ENCODE measurements at regions not wholly inside any gene's neighbourhood (a gene's known extent, or its start where the extent isn't known, plus 50 kb on each side); places are given as distances from the start of the nearest gene placed in this dataset.
"Not testable (repeated sequence)": the region's sequence is repeated elsewhere in the genome, so short reads cannot be mapped to it uniquely, and the experiment has no call there.

GRCh38 chr2:8442833-8443486 is 238.9 kb upstream of the ID2 start:
- no peak overlapping the region for H3K27ac ChIP-seq (ENCODE audit: low read length)
- peaks cover 6% of the 10 kb centered on the region; the same call in 1 of the 2 replicates for H3K4me1 ChIP-seq (ENCODE audit: insufficient read depth, low read length)
- H3K9me3 ChIP-seq (ENCODE audit: insufficient read depth, low read depth, low read length), result peaks cover 3% of the 10 kb centered on the region; the same call in 1 of the 2 replicates
- H3K27me3 ChIP-seq (ENCODE audit: insufficient read depth, low read length), result no peaks in the 10 kb centered on the region
- no peak overlapping the region for H3K4me3 ChIP-seq (ENCODE audit: low read length)
- no peak overlapping the region for H3K9ac ChIP-seq (ENCODE audit: low read depth, low read length)
- no peaks in the 10 kb centered on the region for H3K36me3 ChIP-seq (ENCODE audit: insufficient read depth, low read depth, low read length)

GRCh38 chr2:8445580-8445979 is 236.3 kb upstream of the ID2 start:
- Histone ChIP-seq H3K9ac (ENCODE audit: low read depth, low read length) (no peak overlapping the region), H3K4me1 (ENCODE audit: insufficient read depth, low read length) (peaks cover 6% of the 10 kb centered on the region; the same call in 1 of the 2 replicates), H3K27ac (ENCODE audit: low read length) (no peak overlapping the region), H3K4me3 (ENCODE audit: low read length) (no peak overlapping the region), H3K36me3 (ENCODE audit: insufficient read depth, low read depth, low read length) (no peaks in the 10 kb centered on the region), H3K27me3 (ENCODE audit: insufficient read depth, low read length) (no peaks in the 10 kb centered on the region), H3K9me3 (ENCODE audit: insufficient read depth, low read depth, low read length) (no peaks in the 10 kb centered on the region)

GRCh38 chr2:8446751-8447150 is 235.1 kb upstream of the ID2 start:
- not testable (repeated sequence) for H3K9me3 ChIP-seq (ENCODE audit: insufficient read depth, low read depth, low read length)

DNA sequence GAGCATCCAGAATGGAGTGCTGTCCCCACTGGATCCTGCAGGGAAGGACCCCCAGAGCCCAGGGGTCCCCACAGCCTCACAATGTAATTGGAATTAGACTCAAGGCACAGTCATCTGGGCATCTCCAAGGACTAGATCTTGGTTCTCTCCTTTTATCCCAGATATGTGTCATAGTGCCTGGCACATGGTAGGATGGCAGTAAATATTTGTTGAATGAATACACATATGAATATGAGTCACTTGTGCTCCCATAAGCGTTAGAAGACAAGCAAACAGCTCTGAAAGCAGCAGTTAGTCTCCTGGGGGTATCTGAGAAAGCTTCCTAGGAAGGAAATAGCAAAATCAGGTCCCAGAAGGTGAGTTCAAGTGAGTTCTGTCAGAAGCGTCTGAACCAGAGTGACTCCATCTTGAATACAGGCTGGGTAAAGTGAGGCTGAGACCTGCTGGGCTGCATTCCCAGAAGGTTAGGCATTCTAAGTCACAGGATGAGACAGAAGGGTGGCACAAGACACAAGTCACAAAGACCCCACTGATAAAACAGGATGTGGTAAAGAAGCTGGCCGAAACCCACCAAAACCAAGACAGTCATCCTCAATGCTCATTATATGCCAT is 234.1 kb upstream of the ID2 start:
- H3K9me3 ChIP-seq (ENCODE audit: insufficient read depth, low read depth, low read length), result peaks cover 5% of the 10 kb centered on the region
- H3K4me3 ChIP-seq (ENCODE audit: low read length), result no peak overlapping the region
- H3K27ac ChIP-seq (ENCODE audit: low read length), result no peak overlapping the region
- H3K9ac ChIP-seq (ENCODE audit: low read depth, low read length), result no peak overlapping the region
- H3K4me1 ChIP-seq (ENCODE audit: insufficient read depth, low read length), result peaks cover 6% of the 10 kb centered on the region; the same call in 1 of the 2 replicates
- H3K36me3 ChIP-seq (ENCODE audit: insufficient read depth, low read depth, low read length), result no peaks in the 10 kb centered on the region
- no peaks in the 10 kb centered on the region for H3K27me3 ChIP-seq (ENCODE audit: insufficient read depth, low read length)

More at GRCh38 chr2:8446751-8447150, 235.1 kb upstream of the ID2 start:
- H3K27me3 ChIP-seq (ENCODE audit: insufficient read depth, low read length); H3K4me1 ChIP-seq (ENCODE audit: insufficient read depth, low read length); H3K27ac ChIP-seq (ENCODE audit: low read length); H3K4me3 ChIP-seq (ENCODE audit: low read length); H3K36me3 ChIP-seq (ENCODE audit: insufficient read depth, low read depth, low read length); H3K9ac ChIP-seq (ENCODE audit: low read depth, low read length): not testable (repeated sequence)

DNA sequence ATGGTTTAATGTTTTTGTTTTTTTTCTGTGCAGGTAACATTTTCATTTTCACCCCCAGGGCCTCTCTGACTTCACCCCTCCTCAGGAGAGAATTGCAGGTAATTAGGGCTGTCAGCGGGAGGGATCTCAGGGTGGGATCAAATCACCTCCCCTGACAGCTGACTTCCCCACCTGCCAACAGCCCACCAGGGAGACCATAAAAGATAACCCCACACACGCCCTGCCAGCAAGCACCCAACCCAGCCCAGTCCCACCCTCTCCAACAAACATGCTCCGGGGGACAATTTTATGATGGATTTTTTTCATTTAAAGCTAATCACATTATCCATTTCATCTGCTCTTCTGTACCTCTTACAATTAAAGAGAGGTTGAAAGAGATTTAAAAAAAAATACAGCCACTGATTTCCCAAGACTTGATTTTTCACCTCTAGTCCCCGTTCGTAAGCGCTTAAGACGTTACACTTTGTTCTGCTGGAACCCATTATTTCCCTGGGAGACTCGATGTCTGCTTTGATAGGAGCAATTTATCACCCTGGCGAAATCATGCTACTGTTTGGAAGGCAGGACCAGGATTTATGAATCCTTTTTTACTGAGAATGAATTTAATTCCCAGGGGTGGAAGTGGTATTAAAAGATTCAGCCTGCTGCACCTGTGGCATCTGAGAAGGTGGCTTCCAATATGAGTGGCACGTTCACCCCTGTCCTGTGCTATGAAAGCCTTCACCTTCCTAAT is 232.9 kb upstream of the ID2 start:
- H3K9ac ChIP-seq (ENCODE audit: low read depth, low read length), result no peak overlapping the region
- H3K36me3 ChIP-seq (ENCODE audit: insufficient read depth, low read depth, low read length), result no peaks in the 10 kb centered on the region
- no peak overlapping the region for H3K4me3 ChIP-seq (ENCODE audit: low read length)
- no peak overlapping the region for H3K27ac ChIP-seq (ENCODE audit: low read length)
- H3K9me3 ChIP-seq (ENCODE audit: insufficient read depth, low read depth, low read length), result peaks cover 5% of the 10 kb centered on the region
- peaks cover 6% of the 10 kb centered on the region; the same call in 1 of the 2 replicates for H3K4me1 ChIP-seq (ENCODE audit: insufficient read depth, low read length)
- no peaks in the 10 kb centered on the region for H3K27me3 ChIP-seq (ENCODE audit: insufficient read depth, low read length)

GRCh38 chr2:8451273-8451672 is 230.6 kb upstream of the ID2 start:
- Histone ChIP-seq H3K4me1 (ENCODE audit: insufficient read depth, low read length) (no peaks in the 10 kb centered on the region), H3K27me3 (ENCODE audit: insufficient read depth, low read length) (no peaks in the 10 kb centered on the region), H3K4me3 (ENCODE audit: low read length) (no peak overlapping the region), H3K36me3 (ENCODE audit: insufficient read depth, low read depth, low read length) (no peaks in the 10 kb centered on the region), H3K9ac (ENCODE audit: low read depth, low read length) (no peak overlapping the region), H3K27ac (ENCODE audit: low read length) (no peak overlapping the region), H3K9me3 (ENCODE audit: insufficient read depth, low read depth, low read length) (peaks cover 5% of the 10 kb centered on the region)

GRCh38 chr2:8452296-8452695 is 229.6 kb upstream of the ID2 start:
- H3K27me3 ChIP-seq (ENCODE audit: insufficient read depth, low read length), result peaks cover under 1% of the 10 kb centered on the region; the same call in 1 of the 2 replicates
- no peak overlapping the region for H3K4me3 ChIP-seq (ENCODE audit: low read length)
- H3K4me1 ChIP-seq (ENCODE audit: insufficient read depth, low read length), result no peaks in the 10 kb centered on the region

DNA sequence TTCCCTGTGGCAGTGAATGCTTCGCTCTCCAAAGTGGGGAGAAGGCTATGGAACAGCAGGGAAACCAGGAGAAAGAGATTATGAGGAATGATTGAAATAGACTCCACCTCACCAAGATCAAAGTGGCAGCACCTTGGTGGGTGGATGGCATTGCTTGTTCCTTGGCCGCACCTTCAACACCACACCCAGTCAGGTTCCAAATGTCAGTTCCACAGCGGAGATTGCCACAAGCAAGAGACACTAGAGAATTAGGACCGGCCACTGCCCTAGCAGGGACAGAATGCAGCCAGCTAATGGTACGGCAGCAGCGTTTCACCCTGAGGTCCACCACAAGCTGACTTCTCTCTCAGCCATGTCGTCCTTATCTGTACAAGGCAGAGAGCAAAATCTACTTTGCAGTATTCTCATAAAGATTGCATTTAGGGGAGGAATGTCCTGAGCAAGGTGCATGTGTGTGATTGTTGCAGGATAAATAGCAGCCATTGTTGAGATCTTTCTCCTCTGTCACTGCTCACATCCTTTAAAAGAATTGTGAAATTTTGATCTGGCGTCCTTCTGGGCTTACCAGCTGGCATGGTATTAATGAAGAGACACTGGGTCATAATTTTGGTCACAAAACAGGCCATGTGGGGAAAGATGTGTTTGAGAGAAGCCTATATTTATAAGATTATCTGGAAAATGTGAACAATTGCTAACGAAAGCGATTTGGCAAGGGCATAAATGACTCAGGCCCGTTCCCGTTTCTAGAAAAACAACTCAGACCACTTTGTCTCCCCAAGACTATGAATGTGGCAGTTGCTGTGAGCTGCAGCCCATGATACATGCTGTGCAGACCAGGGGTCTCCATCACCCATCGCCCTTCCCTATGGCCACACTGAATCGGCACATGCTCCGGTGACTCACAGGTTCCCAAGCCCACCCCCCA is 228.6 kb upstream of the ID2 start:
- Histone ChIP-seq H3K9ac (ENCODE audit: low read depth, low read length) (no peak overlapping the region), H3K36me3 (ENCODE audit: insufficient read depth, low read depth, low read length) (no peaks in the 10 kb centered on the region)

More at GRCh38 chr2:8452296-8452695, 229.6 kb upstream of the ID2 start:
- Histone ChIP-seq H3K36me3 (ENCODE audit: insufficient read depth, low read depth, low read length) (no peaks in the 10 kb centered on the region), H3K9ac (ENCODE audit: low read depth, low read length) (no peak overlapping the region), H3K27ac (ENCODE audit: low read length) (no peak overlapping the region), H3K9me3 (ENCODE audit: insufficient read depth, low read depth, low read length) (peaks cover 5% of the 10 kb centered on the region)

GRCh38 chr2:8453904-8454302 is 228.0 kb upstream of the ID2 start:
- Histone ChIP-seq H3K27me3 (ENCODE audit: insufficient read depth, low read length) (peaks cover 8% of the 10 kb centered on the region), H3K36me3 (ENCODE audit: insufficient read depth, low read depth, low read length) (no peaks in the 10 kb centered on the region), H3K4me3 (ENCODE audit: low read length) (no peak overlapping the region), H3K9ac (ENCODE audit: low read depth, low read length) (no peak overlapping the region), H3K4me1 (ENCODE audit: insufficient read depth, low read length) (no peaks in the 10 kb centered on the region; the same call in 1 of the 2 replicates), H3K9me3 (ENCODE audit: insufficient read depth, low read depth, low read length) (peaks cover 5% of the 10 kb centered on the region), H3K27ac (ENCODE audit: low read length) (no peak overlapping the region)

More for the DNA sequence above, 228.6 kb upstream of the ID2 start:
- Histone ChIP-seq H3K4me3 (ENCODE audit: low read length) (no peak overlapping the region), H3K9me3 (ENCODE audit: insufficient read depth, low read depth, low read length) (peaks cover 5% of the 10 kb centered on the region), H3K27me3 (ENCODE audit: insufficient read depth, low read length) (peaks cover 8% of the 10 kb centered on the region), H3K27ac (ENCODE audit: low read length) (no peak overlapping the region), H3K4me1 (ENCODE audit: insufficient read depth, low read length) (no peaks in the 10 kb centered on the region; the same call in 1 of the 2 replicates)

DNA sequence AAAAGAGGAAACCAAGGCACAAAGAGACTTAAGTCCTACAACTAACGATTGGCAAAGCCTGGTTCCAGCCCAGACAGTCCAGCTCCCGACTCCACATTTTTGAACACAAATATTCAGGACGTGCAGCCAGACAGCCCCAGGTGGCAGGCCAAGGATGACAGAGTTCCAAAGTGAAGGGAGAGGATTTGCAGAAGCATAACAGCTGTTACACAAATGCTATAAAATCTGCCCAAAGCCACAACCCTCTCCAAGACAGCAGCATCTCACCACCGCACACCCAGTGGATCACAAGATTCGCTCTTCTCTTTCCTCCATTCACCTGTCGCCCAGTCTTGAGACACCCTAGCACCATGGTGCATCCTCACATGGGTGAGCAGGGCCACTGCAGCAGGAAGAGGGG is 227.1 kb upstream of the ID2 start:
- H3K27me3 ChIP-seq (ENCODE audit: insufficient read depth, low read length), result peaks cover 8% of the 10 kb centered on the region
- no peak overlapping the region for H3K9ac ChIP-seq (ENCODE audit: low read depth, low read length)
- peaks cover 5% of the 10 kb centered on the region for H3K9me3 ChIP-seq (ENCODE audit: insufficient read depth, low read depth, low read length)
- H3K4me3 ChIP-seq (ENCODE audit: low read length), result no peak overlapping the region
- no peaks in the 10 kb centered on the region; the same call in 1 of the 2 replicates for H3K4me1 ChIP-seq (ENCODE audit: insufficient read depth, low read length)
- no peaks in the 10 kb centered on the region for H3K36me3 ChIP-seq (ENCODE audit: insufficient read depth, low read depth, low read length)
- H3K27ac ChIP-seq (ENCODE audit: low read length), result no peak overlapping the region
